SIG-M5 treated with dmso at 0.1 percent for 504 hours (cell line): ENCODE measurements at regions not wholly inside any gene's neighbourhood (a gene's known extent, or its start where the extent isn't known, plus 50 kb on each side); places are given as distances from the start of the nearest gene placed in this dataset.
"Not testable (repeated sequence)": the region's sequence is repeated elsewhere in the genome, so short reads cannot be mapped to it uniquely, and the experiment has no call there.

ENCODE experiments used
- DNase-seq: peaks from one replicate; lab custom pipeline; 2025; ENCODE audit not compliant: unreplicated experiment; lab: John Stamatoyannopoulos, UW

DNA sequence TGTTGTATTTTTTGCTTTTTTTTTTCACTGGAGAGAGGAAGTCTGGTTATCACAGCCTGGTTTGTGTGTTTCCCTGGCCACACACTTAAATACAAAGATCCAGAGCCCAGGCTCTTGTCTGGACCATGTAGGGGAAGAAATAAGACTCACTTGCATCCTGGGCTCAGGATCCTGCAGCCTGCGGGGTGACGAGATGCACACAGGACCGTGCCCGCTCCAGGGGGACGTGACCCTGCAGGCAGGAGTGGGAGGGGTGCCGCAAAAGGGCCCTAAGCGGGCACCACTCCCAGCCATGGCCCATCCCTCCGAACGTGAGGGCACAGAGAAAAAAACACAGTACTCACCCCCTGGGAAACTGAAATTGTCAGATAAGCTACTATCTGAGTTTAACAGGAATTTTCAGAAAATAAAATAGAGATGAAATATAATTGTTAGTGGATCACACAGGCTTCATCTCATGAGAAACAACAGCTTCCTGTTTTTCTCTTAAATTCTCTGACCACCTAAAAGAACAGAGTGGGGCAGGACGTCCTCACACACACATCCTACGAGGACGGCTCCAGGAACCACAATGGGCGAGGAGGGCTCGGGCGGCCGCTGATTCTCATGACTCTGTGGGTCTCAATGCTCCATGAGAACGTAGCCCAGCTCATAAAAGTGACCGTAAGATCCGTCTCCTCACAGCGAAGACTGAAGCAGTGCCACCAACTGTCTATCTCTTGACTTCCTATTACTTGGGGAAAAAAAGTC, 142.6 kb upstream of the ALKAL2 start:
- no peak for DNase-seq

DNA sequence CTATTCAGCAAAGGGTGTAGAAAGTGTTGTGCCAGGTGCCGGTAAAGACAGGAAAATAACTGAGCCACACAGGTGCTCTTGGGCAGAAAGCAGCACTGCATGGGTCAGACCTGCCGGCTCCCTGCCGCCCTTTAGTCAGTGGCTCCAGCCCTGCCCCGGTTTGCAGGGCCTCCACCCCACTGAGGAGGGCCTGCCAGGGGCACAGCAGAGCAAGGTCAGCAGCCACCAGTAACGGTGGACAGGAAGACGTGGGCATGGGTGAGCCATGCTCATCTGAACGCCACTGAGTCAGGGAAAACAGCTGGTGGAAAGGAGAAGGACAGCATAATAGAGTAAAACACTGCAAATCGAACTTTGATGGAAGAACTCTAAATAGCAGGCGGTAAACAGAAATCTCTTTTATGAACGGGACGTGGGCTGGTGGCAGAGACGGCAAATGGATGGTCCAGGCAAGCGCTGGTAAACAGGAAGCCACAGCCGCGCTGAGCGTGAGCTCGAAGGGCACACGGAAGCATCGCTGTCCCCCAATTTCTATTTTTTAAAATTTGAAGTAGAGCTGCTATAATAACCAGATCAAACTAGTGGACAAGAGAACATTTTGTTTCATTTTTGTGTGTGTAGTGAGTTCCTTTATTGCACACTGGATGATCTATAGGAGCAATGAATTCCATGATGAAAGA, 141.8 kb upstream of the ALKAL2 start:
- no peak for DNase-seq

DNA sequence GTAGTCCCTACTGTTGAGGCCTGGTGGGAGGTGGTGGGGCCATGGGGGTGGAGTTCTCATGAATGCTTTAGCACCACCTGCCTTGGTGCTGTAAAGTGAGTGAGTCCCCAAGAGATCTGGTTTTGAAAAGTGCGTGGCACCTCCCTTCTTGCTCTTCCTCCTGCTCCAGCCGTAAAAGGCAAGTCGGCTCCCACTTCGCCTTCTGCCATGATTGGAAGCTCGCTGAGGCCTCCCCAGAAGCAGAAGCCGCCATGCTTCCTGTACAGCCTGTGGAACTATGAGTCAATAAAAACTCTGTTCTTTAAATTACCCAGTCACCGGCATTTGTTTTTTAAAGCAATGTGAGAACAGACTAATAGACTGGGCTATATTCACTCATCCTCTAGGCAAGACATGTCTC, 141.3 kb upstream of the ALKAL2 start:
- no peak for DNase-seq

DNA sequence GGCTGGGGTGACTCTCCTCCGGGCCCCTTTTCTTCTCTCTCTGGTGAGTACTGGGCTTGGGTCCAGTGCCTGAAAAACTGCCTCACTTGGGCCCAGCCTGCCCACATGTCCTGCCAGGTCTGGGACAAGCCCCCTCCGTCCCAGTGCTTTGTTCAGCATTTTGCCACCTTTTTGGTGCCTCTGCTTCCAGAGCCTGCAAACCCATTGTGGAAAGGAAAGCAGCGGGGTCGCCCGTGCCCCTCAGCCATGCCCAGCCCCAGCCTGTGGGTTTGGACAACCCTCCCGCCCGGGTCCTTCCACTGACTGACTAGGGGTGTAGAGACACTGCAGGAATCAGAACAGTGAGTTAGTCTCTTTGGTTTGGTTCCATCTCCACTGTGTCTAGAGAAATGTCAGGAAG, 140.7 kb upstream of the ALKAL2 start:
- DNase-seq, result no peak

DNA sequence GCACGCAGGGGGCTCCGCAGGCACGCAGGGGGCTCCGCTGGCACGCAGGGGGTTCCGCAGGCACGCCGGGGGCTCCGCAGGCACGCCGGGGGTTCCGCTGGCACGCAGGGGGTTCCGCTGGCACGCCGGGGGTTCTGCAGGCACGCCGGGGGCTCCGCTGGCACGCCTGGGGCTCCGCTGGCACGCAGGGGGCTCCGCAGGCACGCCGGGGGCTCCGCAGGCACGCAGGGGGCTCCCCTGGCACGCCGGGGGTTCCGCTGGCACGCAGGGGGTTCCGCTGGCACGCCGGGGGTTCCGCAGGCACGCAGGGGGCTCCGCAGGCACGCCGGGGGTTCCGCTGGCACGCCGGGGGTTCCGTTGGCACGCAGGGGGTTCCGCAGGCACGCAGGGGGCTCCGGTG, 138.8 kb upstream of the ALKAL2 start:
- not testable (repeated sequence) for DNase-seq

DNA sequence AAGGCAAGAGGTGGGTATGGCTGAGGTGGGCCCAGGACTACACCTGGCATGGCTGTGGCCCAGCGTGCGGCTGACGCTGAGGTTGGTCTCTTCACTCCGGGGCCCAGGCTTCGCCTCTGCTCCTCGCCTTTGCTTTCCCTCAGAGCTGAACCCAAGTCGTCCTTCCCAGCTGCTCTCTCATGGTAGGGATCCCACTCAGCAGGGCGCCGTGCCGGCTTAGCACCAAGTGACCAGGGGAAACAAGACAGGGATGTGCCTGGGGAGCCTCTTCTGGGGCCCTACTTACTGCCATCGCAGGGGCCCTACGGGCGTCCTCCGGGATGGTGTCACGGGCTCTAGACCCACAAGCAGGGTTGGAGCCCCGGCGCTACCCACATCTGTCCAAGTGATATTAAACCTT, 138.1 kb upstream of the ALKAL2 start:
- no peak for DNase-seq

DNA sequence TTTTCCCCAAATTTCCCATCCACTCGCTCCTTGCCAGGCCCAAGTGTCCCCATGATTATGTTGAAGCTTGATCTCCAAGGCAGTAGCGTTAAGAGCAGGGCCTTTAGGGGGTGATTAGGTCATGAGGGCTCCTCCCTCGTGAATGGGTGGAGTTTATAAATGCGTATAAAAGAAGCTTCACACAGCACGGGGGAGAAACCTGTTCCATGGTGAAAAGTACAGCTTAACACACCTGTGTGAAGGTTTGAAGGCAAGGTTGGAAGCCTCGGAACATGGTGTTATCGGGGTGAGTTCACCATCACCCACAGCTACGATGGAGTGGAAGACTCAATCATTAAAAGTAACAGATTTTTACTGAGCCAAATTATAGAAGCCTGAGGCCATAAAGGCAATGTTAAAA, 137.4 kb upstream of the ALKAL2 start:
- DNase-seq, result no peak

DNA sequence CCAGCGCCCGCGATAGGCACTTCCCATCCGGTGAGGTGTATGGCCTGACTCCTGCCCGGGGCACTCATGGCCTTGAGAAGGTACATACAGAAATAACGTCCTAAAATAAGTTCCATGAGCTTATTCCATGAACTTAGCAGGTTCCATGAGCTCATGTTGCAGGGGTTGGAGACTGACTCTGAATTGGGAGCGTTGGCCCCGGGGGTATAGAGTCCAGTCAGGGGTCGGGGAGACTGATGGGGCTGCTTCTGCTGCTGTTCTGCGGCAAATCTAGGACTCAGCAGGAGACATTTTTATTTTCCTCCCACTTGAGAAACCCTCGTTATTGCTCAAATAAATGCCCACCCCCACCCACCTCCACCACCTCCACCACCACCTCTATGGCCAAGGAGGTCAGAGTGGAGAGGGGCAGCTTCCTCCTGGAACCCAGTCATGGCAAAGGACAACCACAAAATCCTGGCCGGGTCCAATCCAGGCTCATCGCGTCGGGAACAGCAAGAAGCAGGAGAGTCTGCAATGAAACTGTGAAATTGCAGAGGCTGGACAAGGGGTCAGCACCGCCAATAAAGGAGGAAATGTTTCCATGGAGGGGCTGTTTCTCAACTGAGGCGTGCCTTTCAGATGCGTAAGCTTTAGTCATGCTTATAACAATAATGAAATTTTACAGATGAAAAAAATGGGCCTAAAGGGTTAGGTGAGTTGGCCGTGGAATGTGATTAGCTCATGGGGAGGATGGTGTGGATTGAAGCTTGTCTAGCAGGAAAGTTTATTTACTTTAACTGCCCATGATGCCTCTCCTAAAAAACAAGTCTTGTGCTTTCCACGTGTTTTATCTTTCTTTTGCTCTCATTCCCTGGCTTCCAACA, 136.6 kb upstream of the ALKAL2 start:
- peak; percentile 7 for DNase-seq

DNA sequence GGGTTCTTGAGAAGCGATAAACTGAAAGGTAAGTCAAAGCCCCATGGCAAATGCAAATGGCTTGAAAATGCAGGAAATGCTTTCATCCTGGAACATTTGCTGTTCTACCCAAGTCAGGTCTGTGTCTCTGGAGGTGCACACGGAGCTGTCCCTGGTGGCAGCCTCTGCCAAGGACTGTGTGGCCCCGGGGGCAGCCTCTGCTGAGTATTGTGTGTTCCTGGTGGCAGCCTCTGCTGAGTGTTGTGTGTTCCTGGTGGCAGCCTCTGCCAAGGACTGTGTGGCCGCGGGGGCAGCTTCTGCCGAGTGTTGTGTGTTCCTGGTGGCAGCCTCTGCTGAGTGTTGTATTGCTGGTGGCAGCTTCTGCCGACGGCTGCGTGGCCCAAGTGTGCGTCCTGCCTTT, 135.6 kb upstream of the ALKAL2 start:
- DNase-seq, result no peak

DNA sequence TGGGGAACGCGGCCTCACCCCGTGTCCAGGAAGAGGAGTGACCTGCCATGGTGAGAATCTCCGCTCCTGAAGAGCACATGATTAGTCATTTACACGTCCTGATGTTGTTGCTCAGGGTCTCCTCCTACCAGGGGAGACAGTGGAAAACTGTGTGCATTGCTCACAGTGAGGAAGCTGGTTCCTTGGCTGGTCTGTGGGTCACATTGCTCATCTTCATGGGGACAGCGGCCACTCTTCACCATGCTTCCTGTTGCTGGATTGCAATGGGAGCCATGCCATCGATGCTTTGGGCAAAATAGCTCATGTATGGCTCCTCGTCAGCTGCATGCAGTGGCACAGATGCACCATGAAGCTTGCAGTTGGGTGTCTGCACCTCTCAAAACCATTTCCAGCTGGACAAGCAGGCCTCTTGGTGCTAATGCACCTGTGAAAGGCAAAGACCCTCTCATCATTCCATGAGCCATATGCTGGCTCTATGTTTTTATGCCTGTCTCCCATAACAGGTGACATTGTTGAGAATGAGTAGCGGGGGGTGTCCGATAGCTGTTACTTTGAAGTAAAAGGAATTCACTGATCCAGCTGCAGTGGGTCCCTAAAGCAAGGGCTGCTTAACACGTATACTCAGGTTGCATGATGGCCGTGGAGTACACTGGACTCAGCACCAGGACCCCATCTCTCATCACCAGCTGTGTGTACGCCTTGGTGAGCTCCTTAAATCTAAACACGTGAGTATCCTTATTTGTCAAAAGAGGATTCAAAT, 135.0 kb upstream of the ALKAL2 start:
- no peak for DNase-seq

DNA sequence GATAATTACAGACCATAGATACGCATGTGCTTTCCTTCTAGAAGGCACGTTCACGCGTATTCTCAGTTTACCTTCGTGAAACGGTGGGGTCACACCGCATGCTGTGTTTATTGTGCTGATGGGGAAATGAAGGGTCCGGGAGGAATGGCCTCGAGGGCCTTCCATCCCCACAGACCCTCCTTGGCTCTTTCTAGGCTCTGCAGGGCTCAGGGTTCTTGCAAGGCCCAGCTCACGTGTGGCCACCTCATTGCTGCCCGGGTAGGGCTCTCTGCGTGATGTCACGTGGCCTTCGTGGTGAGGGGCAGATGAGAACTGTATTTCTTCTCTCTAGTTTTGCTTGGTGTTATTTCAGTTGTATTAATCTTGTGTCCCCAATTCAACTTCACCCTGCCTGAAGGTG, 133.5 kb upstream of the ALKAL2 start:
- DNase-seq, result no peak

DNA sequence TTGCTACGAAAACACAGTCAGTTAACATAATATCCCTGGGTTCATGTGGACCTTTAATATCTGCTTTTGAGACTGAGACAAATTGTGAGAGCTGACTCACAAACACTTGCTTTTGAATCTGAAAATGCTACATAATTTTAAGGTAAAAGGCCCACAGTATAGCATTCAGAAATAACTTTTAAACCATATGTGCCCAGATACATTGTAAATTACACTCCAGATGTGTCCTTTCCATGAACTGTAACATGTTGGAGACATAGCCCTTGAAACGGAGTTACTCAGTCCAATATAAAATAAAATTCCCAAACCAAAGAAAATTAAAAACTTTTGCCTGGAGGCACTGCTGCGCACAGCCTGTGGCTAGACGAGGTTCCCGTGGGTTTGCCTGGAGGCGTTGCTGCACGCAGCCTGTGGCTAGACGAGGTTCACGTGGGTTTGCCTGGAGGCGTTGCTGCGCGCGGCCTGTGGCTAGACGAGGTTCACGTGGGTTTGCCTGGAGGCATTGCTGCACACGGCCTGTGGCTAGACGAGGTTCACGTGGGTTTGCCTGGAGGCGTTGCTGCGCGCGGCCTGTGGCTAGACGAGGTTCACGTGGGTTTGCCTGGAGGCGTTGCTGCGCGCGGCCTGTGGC, 131.9 kb upstream of the ALKAL2 start:
- DNase-seq, result no peak

DNA sequence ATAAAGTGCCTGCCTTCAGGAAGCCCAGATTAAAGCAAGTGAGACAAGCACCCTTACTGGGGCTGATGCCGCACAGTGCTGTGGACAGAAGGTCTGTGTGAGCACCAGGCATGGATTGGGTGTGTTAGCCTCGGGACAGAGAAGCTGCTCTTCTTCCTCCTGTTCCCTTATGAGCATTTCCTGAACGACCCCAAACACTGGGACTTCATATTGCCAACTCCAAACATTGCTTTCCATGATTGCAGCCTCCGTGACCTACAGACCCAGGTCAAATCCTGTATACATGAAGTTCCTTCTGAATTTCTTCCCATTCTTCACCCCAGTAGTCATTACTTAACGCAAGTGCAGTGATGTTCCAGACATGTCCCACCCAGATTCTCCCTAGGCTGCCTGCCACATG, 129.8 kb upstream of the ALKAL2 start:
- no peak for DNase-seq

DNA sequence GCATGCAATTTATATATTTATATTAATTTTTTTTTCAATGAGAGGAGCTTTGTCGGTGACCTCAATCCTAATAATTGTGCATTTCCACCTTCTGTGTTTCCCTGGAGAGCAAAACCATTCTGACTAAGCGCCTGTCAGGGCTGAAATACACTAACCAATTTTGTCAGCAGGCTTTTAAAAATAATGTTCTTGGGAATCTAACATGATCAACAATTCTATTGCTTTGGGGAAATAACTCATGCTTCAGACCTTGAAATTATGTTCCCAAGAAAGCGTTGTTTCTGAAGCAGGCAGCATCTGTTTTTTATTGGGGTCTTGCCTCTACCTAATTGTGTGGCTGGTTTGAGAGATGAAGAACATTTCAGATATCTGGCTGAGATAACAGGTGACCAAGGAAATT, 129.1 kb upstream of the ALKAL2 start:
- DNase-seq, result no peak

DNA sequence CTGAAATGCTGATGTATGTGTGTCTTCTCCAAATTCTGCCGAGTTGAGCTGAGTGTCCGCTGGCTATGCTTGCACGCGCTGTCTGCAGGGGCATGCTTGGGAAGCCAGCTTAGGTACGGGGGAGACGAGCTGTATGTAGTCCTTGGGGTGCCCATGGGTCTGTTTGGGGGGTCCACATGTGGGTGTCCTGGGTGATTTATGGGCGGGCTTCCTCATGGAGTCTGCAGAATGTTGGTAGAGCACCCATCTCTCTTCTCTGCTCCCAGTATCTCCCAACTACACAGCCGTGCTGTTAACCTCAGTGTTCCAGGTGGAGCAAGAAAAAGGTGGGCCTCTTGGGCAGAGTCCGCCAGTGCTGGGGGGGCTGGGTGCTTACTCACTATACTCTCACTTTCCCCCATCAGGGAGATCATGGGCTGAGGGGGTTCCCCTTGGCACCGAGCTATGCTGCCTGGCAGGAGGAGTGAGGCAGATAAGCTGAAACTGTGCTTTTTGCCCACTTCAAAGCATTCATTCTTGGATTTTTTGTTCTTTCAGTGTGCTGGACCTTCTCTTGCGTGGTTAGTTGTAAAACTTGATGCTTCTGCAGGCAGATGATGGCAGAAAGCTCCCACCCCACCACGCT, 128.2 kb upstream of the ALKAL2 start:
- DNase-seq, result no peak

DNA sequence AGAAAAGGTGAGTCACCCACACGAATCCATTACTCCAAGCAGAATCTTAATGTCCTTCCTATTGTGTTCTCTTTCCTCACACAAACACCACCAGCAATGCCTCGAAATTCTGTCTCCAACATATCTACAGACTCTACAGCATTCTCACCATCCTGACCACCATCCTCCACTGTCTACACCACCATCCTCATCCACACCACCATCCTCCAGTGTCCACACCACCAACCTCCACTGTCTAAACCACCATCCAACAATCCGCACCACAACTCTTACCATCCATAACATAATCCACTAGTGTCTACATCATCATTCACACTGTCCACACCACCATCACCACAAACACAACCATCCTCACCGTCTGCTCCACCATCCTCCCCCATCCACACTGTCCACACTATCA, 121.6 kb upstream of the ALKAL2 start:
- DNase-seq, result no peak

DNA sequence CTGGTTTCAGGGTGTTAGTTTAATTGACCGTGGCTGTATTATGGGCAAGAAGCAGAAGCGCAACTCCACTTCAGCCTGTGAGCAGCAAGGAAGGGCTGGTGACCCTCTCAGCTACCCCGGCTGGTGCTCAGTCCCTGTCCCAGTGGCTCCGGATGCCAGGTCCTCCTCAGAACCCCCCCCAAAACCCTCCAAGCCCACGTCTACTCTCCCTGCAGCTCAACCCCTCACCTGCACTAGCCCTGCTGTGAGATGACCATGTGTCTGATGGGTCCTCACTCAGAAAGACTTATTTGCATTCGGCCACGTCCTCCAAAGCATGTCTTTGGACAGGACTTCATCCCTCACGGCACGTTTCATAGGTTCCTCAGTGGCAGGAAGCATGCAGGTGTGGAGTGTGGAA, 119.7 kb upstream of the ALKAL2 start:
- DNase-seq, result no peak

DNA sequence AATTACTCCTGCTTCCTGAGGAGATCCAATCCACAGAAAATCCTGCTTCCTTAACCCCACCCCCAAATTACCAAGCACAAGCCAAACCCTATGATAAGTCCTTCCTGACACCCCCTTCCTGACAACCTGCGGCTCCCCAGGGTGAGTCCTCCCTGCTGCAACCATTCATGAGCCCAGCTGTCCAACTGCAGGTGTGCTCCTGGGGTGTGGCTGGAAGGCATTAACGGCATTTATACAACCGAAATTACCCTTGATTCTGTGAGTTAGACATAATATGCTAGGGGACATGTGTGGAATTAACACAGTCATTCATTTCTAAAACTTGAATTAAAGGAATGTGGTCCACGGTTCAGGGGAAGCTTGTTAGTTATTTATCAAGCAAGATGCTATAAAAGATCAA, 119.0 kb upstream of the ALKAL2 start:
- DNase-seq, result no peak

DNA sequence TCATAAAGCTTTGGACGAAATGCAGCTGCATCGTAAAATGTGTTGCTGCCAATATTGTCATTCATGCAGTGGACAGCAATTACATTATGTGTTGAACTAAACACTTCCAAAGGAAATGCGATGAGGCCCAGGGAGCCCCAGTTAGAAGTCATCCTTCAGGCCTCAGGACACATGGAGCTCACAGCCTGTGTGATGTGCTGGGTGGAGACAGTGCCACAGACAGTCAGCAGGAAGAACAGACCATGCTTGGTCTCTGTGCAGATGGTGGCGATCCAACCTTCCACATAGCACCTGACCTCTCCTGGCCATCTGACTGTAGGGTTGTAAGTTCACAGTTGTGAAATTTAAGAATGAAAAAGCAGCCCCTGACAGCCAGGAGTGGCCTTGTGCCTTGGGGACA, 118.3 kb upstream of the ALKAL2 start:
- DNase-seq, result no peak

DNA sequence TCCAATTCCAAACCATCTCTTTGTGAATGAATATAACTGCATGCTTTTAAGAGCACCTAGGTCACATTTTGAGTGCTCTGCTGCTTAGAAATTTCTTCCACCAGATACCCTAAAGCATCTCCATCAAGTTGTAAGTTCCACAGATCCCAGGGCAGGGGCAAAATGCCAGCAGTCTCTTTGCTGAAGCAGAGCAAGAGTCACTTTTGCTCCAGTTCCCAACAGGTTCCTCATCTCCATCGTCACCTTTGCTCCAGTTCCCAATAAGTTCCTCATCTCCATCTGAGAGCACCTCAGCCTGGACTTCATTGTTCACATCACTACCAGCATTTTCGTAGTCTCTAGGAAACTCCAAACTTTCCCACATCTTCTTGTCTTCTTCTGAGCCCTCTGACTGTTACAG, 116.7 kb upstream of the ALKAL2 start:
- no peak for DNase-seq
